Esophagus squamous epithelium (tissue), 5 donors: ENCODE measurements at regions not wholly inside any gene's neighbourhood (a gene's known extent, or its start where the extent isn't known, plus 50 kb on each side); places are given as distances from the start of the nearest gene placed in this dataset.

Experiments
- DNase-seq: peaks from one replicate; lab custom pipeline; 2025; lab: John Stamatoyannopoulos, UW
- H3K27ac ChIP-seq, 4 donors: fragments of 200-600 bp; sonication (generic); one replicate each; pipeline ENCODE4 v1.5.1; 2016 to 2019; ENCODE audit warnings: mild to moderate bottlenecking in 1 of 4
- H3K27me3 ChIP-seq, 4 donors: fragments of 200-600 bp; sonication (generic); 1 replicate in 3 of 4; 2 replicates in 1 of 4; pipeline versions ENCODE4 v1.5.1 to v1.6.0; 2017 to 2021; ENCODE audit warnings: antibody characterized with exemption in 1 of 4
- H3K36me3 ChIP-seq, 3 donors: fragments of 200-600 bp; sonication (generic); one replicate each; pipeline ENCODE4 v1.5.1; 2016 to 2019
- H3K4me1 ChIP-seq, 3 donors: fragments of 200-600 bp; sonication (generic); one replicate each; pipeline ENCODE4 v1.5.1; 2017 to 2019
- H3K4me3 ChIP-seq, 4 donors: fragments of 200-600 bp; sonication (generic); 1 replicate in 3 of 4; 2 replicates in 1 of 4; pipeline ENCODE4 v1.5.1; 2016 to 2019; ENCODE audit warnings: mild to moderate bottlenecking in 2 of 4, moderate library complexity in 1 of 4
- H3K9me3 ChIP-seq, 3 donors: fragments of 200-600 bp; sonication (generic); one replicate each; pipeline ENCODE4 v1.5.1; 2016 to 2019
- CTCF ChIP-seq, 6 experiments: fragments of 450-650 bp in 4 of 6; fragments of 200-600 bp in 2 of 6; sonication (generic) in 2 of 6; IDR thresholded peaks; one replicate each; pipeline ENCODE4 v1.5.1; 2016 to 2019; ENCODE audit warnings: antibody characterized with exemption in 6 of 6, mild to moderate bottlenecking in 4 of 6, moderate library complexity in 4 of 6
- POLR2A ChIP-seq, 4 donors: fragments of 450-650 bp; IDR thresholded peaks; one replicate each; pipeline ENCODE4 v1.6.1; 2017; ENCODE audit warnings: antibody characterized with exemption in 4 of 4, mild to moderate bottlenecking in 4 of 4, moderate library complexity in 3 of 4
- WGBS, 2 donors: methylation state at CpG; one replicate each; pipeline ENCODE4 v1.1.5; 2018; 5-methylcytosine and 5-hydroxymethylcytosine counted together
- intact Hi-C: fragments of 100-400 bp; cut with DNase I; formaldehyde crosslinking; loops from one replicate; pipeline ENCODE4 v1.15.0; 2022
- donor health status: DM: yes; HTN: yes; CAD: no.

GRCh38 chr4:89665662-89666061 lies 171.3 kb downstream of the SNCA start:
- intact Hi-C loops: no loop called here
- H3K9me3 ChIP-seq: no peaks in the 10 kb centered on the region
- H3K4me1 ChIP-seq: peaks cover 0 to 4% (median 0%) of the 10 kb centered on the region in 3 donors
- no peak for TF ChIP-seq CTCF (IDR thresholded peaks at IDR 0.05)
- no peak for TF ChIP-seq POLR2A (IDR thresholded peaks at IDR 0.05)
- H3K27me3 ChIP-seq: peaks cover 0 to 7% (median 0%) of the 10 kb centered on the region in 4 donors
- DNase-seq: no peak
- 46 to 59% methylated on average over 3 of the region's 3 CpGs for WGBS, 2 donors
- no peak overlapping the region for H3K4me3 ChIP-seq
- no peak overlapping the region for H3K27ac ChIP-seq
- no peaks in the 10 kb centered on the region for H3K36me3 ChIP-seq

- Histone ChIP-seq H3K9me3 (no peaks in the 10 kb centered on the region), H3K27ac (no peak overlapping the region), H3K36me3 (no peaks in the 10 kb centered on the region), H3K27me3 (no peaks in the 10 kb centered on the region), H3K4me3 (no peak overlapping the region), H3K4me1 (peaks cover 0 to 4% (median 0%) of the 10 kb centered on the region in 3 donors)
- no peak for DNase-seq
- TF ChIP-seq CTCF (IDR thresholded peaks at IDR 0.05) (no peak), POLR2A (IDR thresholded peaks at IDR 0.05) (no peak)
- intact Hi-C loops: no loop called here
Observed at GRCh38 chr4:89664521-89664920, 172.4 kb downstream of the SNCA start.

GRCh38 chr4:89661173-89661899 lies 175.6 kb downstream of the SNCA start:
- DNase-seq: no peak
- intact Hi-C loops: no loop called here
- 39 to 43% methylated on average over 3 of the region's 3 CpGs for WGBS, 2 donors

GRCh38 chr4:89660444-89661172 lies 176.4 kb downstream of the SNCA start:
- no peak overlapping the region for H3K4me3 ChIP-seq
- H3K27me3 ChIP-seq: no peaks in the 10 kb centered on the region
- H3K27ac ChIP-seq: no peak overlapping the region
- intact Hi-C loops: no loop called here
- no peaks in the 10 kb centered on the region for H3K9me3 ChIP-seq
- H3K4me1 ChIP-seq: peaks cover 0 to 4% (median 0%) of the 10 kb centered on the region in 3 donors
- H3K36me3 ChIP-seq: no peaks in the 10 kb centered on the region
- TF ChIP-seq CTCF (IDR thresholded peaks at IDR 0.05) (no peak), POLR2A (IDR thresholded peaks at IDR 0.05) (no peak)
- no peak for DNase-seq
- WGBS, 2 donors: 67 to 83% methylated on average over 4 of the region's 4 CpGs

More at GRCh38 chr4:89661173-89661899, 175.6 kb downstream of the SNCA start:
- Histone ChIP-seq H3K27me3 (no peaks in the 10 kb centered on the region), H3K9me3 (no peaks in the 10 kb centered on the region), H3K36me3 (no peaks in the 10 kb centered on the region), H3K27ac (no peak overlapping the region), H3K4me3 (no peak overlapping the region), H3K4me1 (peaks cover 0 to 4% (median 0%) of the 10 kb centered on the region in 3 donors)
- TF ChIP-seq CTCF (IDR thresholded peaks at IDR 0.05) (no peak), POLR2A (IDR thresholded peaks at IDR 0.05) (no peak)

GRCh38 chr4:89658701-89659024 lies 178.3 kb downstream of the SNCA start:
- 53 to 100% methylated on average over 2 of the region's 2 CpGs for WGBS, 2 donors
- H3K36me3 ChIP-seq: no peaks in the 10 kb centered on the region

More at GRCh38 chr4:89658701-89659024, 178.3 kb downstream of the SNCA start:
- H3K27ac ChIP-seq: no peak overlapping the region
- no peaks in the 10 kb centered on the region for H3K4me1 ChIP-seq
- H3K27me3 ChIP-seq: no peaks in the 10 kb centered on the region
- intact Hi-C loops: no loop called here
- no peak for DNase-seq
- no peak overlapping the region for H3K4me3 ChIP-seq
- no peaks in the 10 kb centered on the region for H3K9me3 ChIP-seq
- TF ChIP-seq POLR2A (IDR thresholded peaks at IDR 0.05) (no peak), CTCF (IDR thresholded peaks at IDR 0.05) (no peak)
